WI38 (cell line): ENCODE measurements at regions not wholly inside any gene's neighbourhood (a gene's known extent, or its start where the extent isn't known, plus 50 kb on each side); places are given as distances from the start of the nearest gene placed in this dataset.

Experiments
- H3K4me3 ChIP-seq: 2 replicates; pipeline ENCODE4 v1.5.1; 2011; ENCODE audit warnings: low read depth, mild to moderate bottlenecking, control low read depth, low read length
- CTCF ChIP-seq: IDR thresholded peaks from 2 replicates; pipeline ENCODE4 v1.5.1; 2012; ENCODE audit warnings: low read depth, mild to moderate bottlenecking, control low read depth, low read length

- TF ChIP-seq CTCF = no peak
- no peak overlapping the region for H3K4me3 ChIP-seq
Measured at GRCh38 chr14:98974113-98974512, 297.9 kb downstream of the BCL11B start.

- no peak for TF ChIP-seq CTCF
- no peak overlapping the region for H3K4me3 ChIP-seq
Measured at GRCh38 chr14:98976271-98976670, 295.7 kb downstream of the BCL11B start.

- no peak overlapping the region for H3K4me3 ChIP-seq
Measured at GRCh38 chr14:98977451-98977850, 294.5 kb downstream of the BCL11B start.

GRCh38 chr14:98982986-98983385 is 289.0 kb downstream of the BCL11B start:
- no peak for TF ChIP-seq CTCF
- no peak overlapping the region for H3K4me3 ChIP-seq

More at GRCh38 chr14:98977451-98977850, 294.5 kb downstream of the BCL11B start:
- TF ChIP-seq CTCF = no peak

- no peak overlapping the region for H3K4me3 ChIP-seq
- TF ChIP-seq CTCF = no peak
Measured at GRCh38 chr14:98984027-98984718, 287.8 kb downstream of the BCL11B start.

- no peak for TF ChIP-seq CTCF
- no peak overlapping the region for H3K4me3 ChIP-seq
Measured at GRCh38 chr14:98984719-98985041, 287.3 kb downstream of the BCL11B start.

- TF ChIP-seq CTCF = no peak
- H3K4me3 ChIP-seq = no peak overlapping the region
Measured at GRCh38 chr14:98993818-98994217, 278.2 kb downstream of the BCL11B start.
